B cell (primary cell): ENCODE measurements at regions not wholly inside any gene's neighbourhood (a gene's known extent, or its start where the extent isn't known, plus 50 kb on each side); places are given as distances from the start of the nearest gene placed in this dataset.

Source experiments
- ATAC-seq: fragments of 200-7000 bp; cut with Tn5 transposase; one replicate; pipeline ENCODE4 v1.10.0; 2021; ENCODE audit warnings: low read depth, mild to moderate bottlenecking, moderate number of reproducible peaks, moderate library complexity
- CTCF ChIA-PET: fragments of 350-600 bp; sonication (Branson Sonifier 250); formaldehyde crosslinking; loops from one replicate; lab custom pipeline; 2021; ENCODE audit warnings: antibody characterized with exemption, inconsistent platforms; lab: Charles Lee
- POLR2A ChIA-PET: fragments of 350-600 bp; sonication (Branson Sonifier 250); formaldehyde crosslinking; loops from one replicate; lab custom pipeline; 2021; ENCODE audit warnings: antibody characterized with exemption; lab: Charles Lee
- DNase-seq: peaks from one replicate; pipeline ENCODE4 v3.0.0; 2013
- H2AFZ ChIP-seq: 2 replicates; pipeline ENCODE4 v1.6.1; 2012; ENCODE audit warnings: mild to moderate bottlenecking, low read depth, low read length; ENCODE audit not compliant: insufficient read depth, poor library complexity, severe bottlenecking
- H3K27ac ChIP-seq, 2 donors: 1 replicate in 1 of 2; 2 replicates in 1 of 2; pipeline ENCODE4 v1.5.1; 2012 to 2013; ENCODE audit warnings: low read length in 2 of 2, mild to moderate bottlenecking in 2 of 2, moderate library complexity in 1 of 2
- H3K27me3 ChIP-seq, 4 experiments: fragments of 200-600 bp in 1 of 4; sonication (generic) in 1 of 4; replicated peaks in 1 of 4; 1 replicate in 2 of 4; 2 replicates in 2 of 4; pipeline versions ENCODE4 v1.6.1 to v1.7.0; 2013 to 2016; ENCODE audit warnings: low read length in 3 of 4, mild to moderate bottlenecking in 2 of 4, mixed read lengths in 1 of 4, moderate library complexity in 1 of 4; ENCODE audit not compliant: insufficient read depth in 4 of 4, control insufficient read depth in 3 of 4; ENCODE audit errors: control extremely low read depth in 1 of 4
- H3K36me3 ChIP-seq, 2 experiments: replicated peaks in 1 of 2; 1 replicate in 1 of 2; 2 replicates in 1 of 2; pipeline versions ENCODE4 v1.6.1 to v1.7.1; 2013; ENCODE audit warnings: low read length in 1 of 2; ENCODE audit not compliant: insufficient read depth in 2 of 2, control insufficient read depth in 1 of 2; ENCODE audit errors: control extremely low read depth in 1 of 2, extremely low read depth in 1 of 2
- H3K4me1 ChIP-seq, 2 donors: fragments of 200-600 bp in 1 of 2; sonication (generic) in 1 of 2; 1 replicate in 1 of 2; 2 replicates in 1 of 2; pipeline versions ENCODE4 v1.5.1 to v1.6.1; 2013 to 2017; ENCODE audit warnings: low read length in 2 of 2; ENCODE audit not compliant: control insufficient read depth in 2 of 2, insufficient read depth in 2 of 2
- H3K4me2 ChIP-seq: replicated peaks from 2 replicates; pipeline ENCODE3; 2012; ENCODE audit warnings: mild to moderate bottlenecking, low read depth, low read length; ENCODE audit not compliant: poor library complexity, severe bottlenecking
- H3K4me3 ChIP-seq, 5 experiments: fragments of 200-600 bp in 1 of 5; sonication (generic) in 1 of 5; 1 replicate in 3 of 5; 2 replicates in 2 of 5; pipeline versions ENCODE4 v1.5.1 to v1.7.0; 2011 to 2016; ENCODE audit warnings: low read length in 4 of 5, mild to moderate bottlenecking in 4 of 5, low read depth in 2 of 5, control low read depth in 1 of 5, moderate library complexity in 1 of 5; ENCODE audit not compliant: insufficient read depth in 1 of 5; ENCODE audit errors: control extremely low read depth in 1 of 5, extremely low read depth in 1 of 5
- H3K79me2 ChIP-seq: fragments of 200-600 bp; sonication (generic); one replicate; pipeline ENCODE4 v1.6.0; 2016; ENCODE audit warnings: low read length; ENCODE audit not compliant: control insufficient read depth, insufficient read depth
- H3K9ac ChIP-seq: fragments of 200-600 bp; sonication (generic); 2 replicates; pipeline ENCODE4 v1.6.1; 2017; ENCODE audit warnings: mild to moderate bottlenecking, low read length, moderate library complexity
- H3K9me3 ChIP-seq, 3 donors: one replicate each; pipeline versions ENCODE4 v1.6.1 to v1.7.1; 2013; ENCODE audit warnings: low read length in 2 of 3; ENCODE audit not compliant: control insufficient read depth in 2 of 3, insufficient read depth in 1 of 3; ENCODE audit errors: control extremely low read depth in 1 of 3
- H4K20me1 ChIP-seq: 2 replicates; pipeline ENCODE4 v1.6.0; 2012; ENCODE audit warnings: mild to moderate bottlenecking, low read length; ENCODE audit not compliant: insufficient read depth, control insufficient read depth, poor library complexity, severe bottlenecking
- H3K27ac Mint-ChIP-seq: one replicate; pipeline ENCODE4 v1.8.0; 2021; ENCODE audit warnings: mixed read lengths
- H3K27me3 Mint-ChIP-seq: one replicate; pipeline ENCODE4 v1.8.0; 2021; ENCODE audit warnings: mixed read lengths
- H3K4me1 Mint-ChIP-seq: one replicate; pipeline ENCODE4 v1.8.0; 2021; ENCODE audit warnings: mixed read lengths
- H3K4me3 Mint-ChIP-seq: one replicate; pipeline ENCODE4 v1.8.0; 2021; ENCODE audit warnings: mixed read lengths
- H3K9me3 Mint-ChIP-seq: one replicate; pipeline ENCODE4 v1.8.0; 2022; ENCODE audit warnings: mixed read lengths; ENCODE audit not compliant: insufficient read depth
- CTCF ChIP-seq: fragments of 200-600 bp; IDR thresholded peaks from one replicate; pipeline ENCODE4 v1.8.0; 2022; ENCODE audit warnings: antibody characterized with exemption, mild to moderate bottlenecking
- EZH2 ChIP-seq: IDR thresholded peaks from 2 replicates; pipeline ENCODE4 v1.6.1; 2012; ENCODE audit warnings: borderline replicate concordance, low read depth, mild to moderate bottlenecking, moderate library complexity, low read length; ENCODE audit not compliant: insufficient read depth, poor library complexity, severe bottlenecking
- WGBS: methylation state at CpG from one replicate; pipeline ENCODE4 v1.1.5; 2013; ENCODE audit warnings: missing lambda C conversion rate; ENCODE audit not compliant: insufficient coverage; 5-methylcytosine and 5-hydroxymethylcytosine counted together
- intact Hi-C: fragments of 100-400 bp; cut with micrococcal nuclease; formaldehyde crosslinking; loops from one replicate; pipeline ENCODE4 v1.10.0; 2022

- ChIA-PET POLR2A (no interaction called here), CTCF (no interaction called here)
- intact Hi-C loops: no loop called here
- H3K27ac Mint-ChIP-seq: no peak overlapping the region
- no peak overlapping the region for H3K4me2 ChIP-seq
- no peak for TF ChIP-seq EZH2
- no peak for TF ChIP-seq CTCF
- H3K9me3 ChIP-seq: peaks cover 0 to 3% (median 0%) of the 10 kb centered on the region in 3 donors
- no peaks in the 10 kb centered on the region for H4K20me1 ChIP-seq
- H3K27me3 Mint-ChIP-seq: peaks cover 8% of the 10 kb centered on the region
- H3K4me3 ChIP-seq: no peak overlapping the region
- H3K79me2 ChIP-seq: no peaks in the 10 kb centered on the region
- no peaks in the 10 kb centered on the region for H3K4me1 ChIP-seq
- WGBS: 87% methylated on average over 17 of the region's 20 CpGs
- H3K36me3 ChIP-seq: no peaks in the 10 kb centered on the region
- ATAC-seq: no peak
- no peaks in the 10 kb centered on the region for H3K9me3 Mint-ChIP-seq
- no peaks in the 10 kb centered on the region for H3K4me1 Mint-ChIP-seq
- H2AFZ ChIP-seq: no peak overlapping the region
- no peak overlapping the region for H3K27ac ChIP-seq
- no peaks in the 10 kb centered on the region for H3K27me3 ChIP-seq
- H3K9ac ChIP-seq: no peak overlapping the region
- no peak for DNase-seq
- no peak overlapping the region for H3K4me3 Mint-ChIP-seq
These were observed 176.7 kb upstream of the ZNF32 start for GRCh38 chr10:43825421-43825820.

- DNase-seq: no peak
- Mint-ChIP-seq H3K4me1 (no peaks in the 10 kb centered on the region), H3K4me3 (no peak overlapping the region), H3K27ac (no peak overlapping the region), H3K9me3 (no peaks in the 10 kb centered on the region), H3K27me3 (peaks cover 11% of the 10 kb centered on the region)
- Histone ChIP-seq H3K27me3 (no peaks in the 10 kb centered on the region), H3K4me2 (no peak overlapping the region), H3K9ac (no peak overlapping the region), H3K79me2 (no peaks in the 10 kb centered on the region), H2AFZ (no peak overlapping the region), H3K4me3 (no peak overlapping the region), H3K36me3 (no peaks in the 10 kb centered on the region), H3K27ac (no peak overlapping the region), H3K4me1 (no peaks in the 10 kb centered on the region), H3K9me3 (peaks cover 0 to 3% (median 0%) of the 10 kb centered on the region in 3 donors), H4K20me1 (no peaks in the 10 kb centered on the region)
- POLR2A ChIA-PET: no interaction called here
- no peak for TF ChIP-seq EZH2
- TF ChIP-seq CTCF: no peak
- WGBS: 92% methylated on average over 2 of the region's 7 CpGs
- ATAC-seq: no peak
- intact Hi-C loops: no loop called here
- CTCF ChIA-PET: no interaction called here
These were observed 176.3 kb upstream of the ZNF32 start for GRCh38 chr10:43824934-43825333.
